ENCODE measurements at regions not wholly inside any gene's neighbourhood (a gene's known extent, or its start where the extent isn't known, plus 50 kb on each side); places are given as distances from the start of the nearest gene placed in this dataset.

- DNase-seq, result no peak
- 91 to 96% methylated on average over 3 of the region's 3 CpGs for WGBS, 2 experiments (ENCODE audit: low coverage in 1 of 2, low lambda C conversion rate in 2 of 2, missing lambda C conversion rate in 2 of 2)
- Histone ChIP-seq H3K4me2 (ENCODE audit: unreplicated experiment) (peak overlapping the region; percentile 40), H3K4me1 (ENCODE audit: insufficient read depth) (peaks cover 16% of the 10 kb centered on the region), H3K9me3 (ENCODE audit: low read depth) (no peaks in the 10 kb centered on the region), H3K36me3 (ENCODE audit: low read depth) (no peaks in the 10 kb centered on the region), H3K27me3 (replicated peaks; ENCODE audit: insufficient read depth) (no peaks in the 10 kb centered on the region), H3K4me3 (no peak overlapping the region), H3K27ac (no peak overlapping the region), H2AFZ (no peak overlapping the region), H3K79me2 (ENCODE audit: insufficient read depth) (no peaks in the 10 kb centered on the region), H3K9me2 (ENCODE audit: insufficient read depth) (no peaks in the 10 kb centered on the region), H3F3A (ENCODE audit: insufficient read depth) (0 out of 2 replicates have a peak, but pooled peaks cover 4% of the 10 kb centered on the region), H3K9ac (no peak overlapping the region), H4K20me1 (ENCODE audit: insufficient read depth) (no peaks in the 10 kb centered on the region)
- TF ChIP-seq EZH2 (IDR thresholded peaks at IDR 0.05; ENCODE audit: insufficient read depth, poor library complexity, severe bottlenecking), result no peak
- TF ChIP-seq EZH2phosphoT487 (IDR thresholded peaks at IDR 0.05; ENCODE audit: insufficient read depth, low read depth), result no peak
- in situ Hi-C loops (cut with MboI), result no loop called here
Observed at GRCh38 chr5:124192716-124193115, 553.7 kb downstream of the ZNF608 start.

DNA sequence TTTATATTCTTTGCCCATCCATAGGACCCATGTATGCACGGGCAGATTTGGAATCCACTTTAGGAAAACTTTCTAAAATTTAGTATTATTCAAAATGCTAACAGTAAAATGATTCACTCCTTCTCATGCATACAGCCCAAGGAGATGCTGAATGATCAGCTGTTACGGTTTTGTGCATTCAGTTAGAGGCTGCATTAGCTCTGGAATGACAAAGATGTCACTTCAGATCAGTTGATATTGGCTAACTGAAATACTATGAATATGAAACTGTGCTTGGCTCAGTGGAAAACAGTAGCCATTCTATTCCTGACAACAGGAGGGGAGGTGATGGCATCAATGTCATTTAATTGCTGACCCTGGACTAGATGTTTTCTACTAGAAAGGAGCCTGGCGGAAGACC is 560.7 kb downstream of the ZNF608 start:
- Histone ChIP-seq H3F3A (ENCODE audit: insufficient read depth) (no peaks in the 10 kb centered on the region), H3K9me3 (ENCODE audit: low read depth) (no peaks in the 10 kb centered on the region), H2AFZ (no peak overlapping the region), H3K9ac (no peak overlapping the region), H3K27ac (no peak overlapping the region), H3K9me2 (ENCODE audit: insufficient read depth) (no peaks in the 10 kb centered on the region), H3K79me2 (ENCODE audit: insufficient read depth) (no peaks in the 10 kb centered on the region), H3K36me3 (ENCODE audit: low read depth) (no peaks in the 10 kb centered on the region), H3K27me3 (replicated peaks; ENCODE audit: insufficient read depth) (no peaks in the 10 kb centered on the region), H3K4me3 (no peak overlapping the region), H3K4me1 (ENCODE audit: insufficient read depth) (no peaks in the 10 kb centered on the region), H4K20me1 (ENCODE audit: insufficient read depth) (no peaks in the 10 kb centered on the region), H3K4me2 (ENCODE audit: unreplicated experiment) (no peak overlapping the region)
- in situ Hi-C loops (cut with MboI), result no loop called here
- TF ChIP-seq EZH2phosphoT487 (IDR thresholded peaks at IDR 0.05; ENCODE audit: insufficient read depth, low read depth) (no peak), EZH2 (IDR thresholded peaks at IDR 0.05; ENCODE audit: insufficient read depth, poor library complexity, severe bottlenecking) (no peak)
- DNase-seq, result no peak
- 78 to 81% methylated on average over 3 of the region's 3 CpGs for WGBS, 2 experiments (ENCODE audit: low coverage in 1 of 2, low lambda C conversion rate in 2 of 2, missing lambda C conversion rate in 2 of 2)

DNA sequence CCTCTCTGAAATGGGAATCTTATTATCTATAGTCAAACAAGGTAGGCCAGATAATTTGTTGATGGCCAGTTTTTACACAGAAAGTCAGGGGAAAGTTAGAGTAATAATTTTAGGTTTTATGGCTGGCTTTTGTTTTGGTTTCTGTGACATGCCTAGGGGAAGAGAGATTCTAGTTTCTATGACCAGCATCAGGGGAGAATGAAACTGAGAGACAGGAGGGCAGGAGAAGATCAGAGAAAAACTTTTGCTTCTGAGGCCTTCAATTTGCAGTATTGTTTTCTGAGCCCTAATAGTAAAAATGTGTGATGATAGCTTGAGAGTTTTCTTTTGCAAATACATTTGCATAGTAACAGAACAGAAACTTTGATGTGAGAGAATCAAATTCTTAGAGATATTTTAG is 564.3 kb downstream of the ZNF608 start:
- TF ChIP-seq EZH2 (IDR thresholded peaks at IDR 0.05; ENCODE audit: insufficient read depth, poor library complexity, severe bottlenecking) (no peak), EZH2phosphoT487 (IDR thresholded peaks at IDR 0.05; ENCODE audit: insufficient read depth, low read depth) (no peak)

GRCh38 chr5:124180875-124181461 is 565.5 kb downstream of the ZNF608 start:
- H3F3A ChIP-seq (ENCODE audit: insufficient read depth), result no peaks in the 10 kb centered on the region
- no peaks in the 10 kb centered on the region for H3K27me3 ChIP-seq (replicated peaks; ENCODE audit: insufficient read depth)
- H3K27ac ChIP-seq, result no peak overlapping the region
- H2AFZ ChIP-seq, result no peak overlapping the region
- H3K79me2 ChIP-seq (ENCODE audit: insufficient read depth), result no peaks in the 10 kb centered on the region
- WGBS, 2 experiments (ENCODE audit: low coverage in 1 of 2, low lambda C conversion rate in 2 of 2, missing lambda C conversion rate in 2 of 2), result 46 to 51% methylated on average over 2 of the region's 2 CpGs
- no peaks in the 10 kb centered on the region for H3K9me3 ChIP-seq (ENCODE audit: low read depth)
- no peaks in the 10 kb centered on the region for H4K20me1 ChIP-seq (ENCODE audit: insufficient read depth)
- no peak for DNase-seq
- no peaks in the 10 kb centered on the region for H3K36me3 ChIP-seq (ENCODE audit: low read depth)
- H3K4me3 ChIP-seq, result no peak overlapping the region
- no peak for TF ChIP-seq EZH2phosphoT487 (IDR thresholded peaks at IDR 0.05; ENCODE audit: insufficient read depth, low read depth)
- TF ChIP-seq EZH2 (IDR thresholded peaks at IDR 0.05; ENCODE audit: insufficient read depth, poor library complexity, severe bottlenecking), result no peak
- no peaks in the 10 kb centered on the region for H3K4me1 ChIP-seq (ENCODE audit: insufficient read depth)
- H3K4me2 ChIP-seq (ENCODE audit: unreplicated experiment), result no peak overlapping the region
- in situ Hi-C loops (cut with MboI), result no loop called here
- no peak overlapping the region for H3K9ac ChIP-seq
- no peaks in the 10 kb centered on the region for H3K9me2 ChIP-seq (ENCODE audit: insufficient read depth)

More for the DNA sequence above, 564.3 kb downstream of the ZNF608 start:
- H3K27me3 ChIP-seq (replicated peaks; ENCODE audit: insufficient read depth), result no peaks in the 10 kb centered on the region
- no peaks in the 10 kb centered on the region for H3K9me2 ChIP-seq (ENCODE audit: insufficient read depth)
- no peak overlapping the region for H3K4me3 ChIP-seq
- no peaks in the 10 kb centered on the region for H3K36me3 ChIP-seq (ENCODE audit: low read depth)
- H4K20me1 ChIP-seq (ENCODE audit: insufficient read depth), result no peaks in the 10 kb centered on the region
- in situ Hi-C loops (cut with MboI), result no loop called here
- no peak overlapping the region for H3K4me2 ChIP-seq (ENCODE audit: unreplicated experiment)
- H3K9ac ChIP-seq, result no peak overlapping the region
- no peaks in the 10 kb centered on the region for H3K79me2 ChIP-seq (ENCODE audit: insufficient read depth)
- no peaks in the 10 kb centered on the region for H3K9me3 ChIP-seq (ENCODE audit: low read depth)
- H3K4me1 ChIP-seq (ENCODE audit: insufficient read depth), result no peaks in the 10 kb centered on the region
- DNase-seq, result no peak
- H3K27ac ChIP-seq, result no peak overlapping the region
- no peak overlapping the region for H2AFZ ChIP-seq
- H3F3A ChIP-seq (ENCODE audit: insufficient read depth), result no peaks in the 10 kb centered on the region
